NCI-H226 (cell line): ENCODE measurements at regions not wholly inside any gene's neighbourhood (a gene's known extent, or its start where the extent isn't known, plus 50 kb on each side); places are given as distances from the start of the nearest gene placed in this dataset.
"Not testable (repeated sequence)": the region's sequence is repeated elsewhere in the genome, so short reads cannot be mapped to it uniquely, and the experiment has no call there.

Experiments used
- DNase-seq: peaks from one replicate; pipeline ENCODE4 v3.0.0-alpha.2; 2015

DNA sequence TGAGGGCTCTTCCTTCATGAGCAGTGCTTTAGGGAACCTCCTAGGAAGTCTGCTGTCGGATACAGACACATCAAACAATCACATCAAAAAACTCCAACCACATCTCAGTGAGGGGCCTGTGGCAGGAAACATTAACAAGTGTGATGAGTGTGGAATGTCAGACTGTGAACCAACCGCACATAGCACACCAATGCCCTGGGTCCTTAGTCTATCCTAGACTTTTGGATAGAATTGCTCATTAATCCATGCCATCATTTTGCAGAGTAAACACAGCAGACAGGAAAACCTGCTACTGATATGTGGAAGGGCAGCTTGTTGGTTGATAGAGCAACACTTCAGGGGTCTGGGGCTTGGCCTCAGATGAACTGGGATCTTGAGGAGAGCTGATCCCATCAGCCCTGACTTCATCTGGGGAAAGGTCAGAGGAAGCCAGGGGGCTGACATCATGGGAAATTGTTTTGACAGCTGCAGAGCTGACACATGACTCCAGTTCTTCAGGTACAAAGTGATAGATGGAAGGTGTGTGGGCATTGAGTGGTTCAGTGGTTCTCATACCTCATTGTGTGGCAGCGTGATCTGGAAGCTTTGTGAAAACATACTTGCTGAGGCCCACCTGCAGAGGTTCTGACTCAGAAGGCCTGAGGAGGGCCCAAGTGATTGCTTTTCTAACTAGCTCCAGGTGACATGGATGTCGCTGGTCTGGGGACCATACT lies 193.3 kb downstream of the DIRAS2 start:
- DNase-seq: no peak

DNA sequence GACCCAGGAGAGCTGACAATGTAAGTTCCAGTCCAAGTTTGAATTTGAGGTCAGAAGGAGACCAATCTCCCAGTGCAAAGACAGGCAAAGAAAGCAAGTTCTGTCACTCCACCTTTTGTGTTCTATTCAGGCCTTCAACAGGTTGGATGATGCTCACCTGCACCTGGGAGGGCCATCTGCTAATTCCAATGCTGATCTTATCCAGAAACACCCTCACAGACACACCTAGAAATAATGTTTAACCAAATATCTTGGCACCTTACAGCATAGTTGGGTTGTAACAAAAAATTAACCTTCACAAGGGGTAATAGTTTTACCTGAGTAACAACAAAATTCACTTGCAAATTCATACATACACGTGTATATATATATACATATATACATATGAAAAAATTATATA lies 190.8 kb downstream of the DIRAS2 start:
- no peak for DNase-seq

DNA sequence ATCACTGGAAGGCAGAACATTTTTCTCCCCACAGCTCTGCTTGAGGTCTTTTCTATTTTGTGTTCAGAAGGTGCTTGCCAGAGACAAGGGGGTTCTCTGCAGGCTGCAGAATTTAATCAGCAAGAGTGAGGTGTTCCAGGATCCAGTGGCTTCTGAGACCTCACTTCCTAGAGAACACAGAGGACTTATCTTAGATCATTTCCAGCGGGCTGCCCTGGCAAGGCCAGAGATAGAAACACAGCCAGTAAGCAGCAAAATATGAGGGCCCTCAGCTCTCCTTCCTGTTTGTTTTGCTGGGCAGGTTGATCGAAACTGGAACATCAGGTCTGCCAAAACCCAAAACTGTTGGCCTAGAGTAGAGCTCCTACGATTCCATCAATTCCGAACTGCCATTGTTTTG lies 187.3 kb downstream of the DIRAS2 start:
- no peak for DNase-seq

DNA sequence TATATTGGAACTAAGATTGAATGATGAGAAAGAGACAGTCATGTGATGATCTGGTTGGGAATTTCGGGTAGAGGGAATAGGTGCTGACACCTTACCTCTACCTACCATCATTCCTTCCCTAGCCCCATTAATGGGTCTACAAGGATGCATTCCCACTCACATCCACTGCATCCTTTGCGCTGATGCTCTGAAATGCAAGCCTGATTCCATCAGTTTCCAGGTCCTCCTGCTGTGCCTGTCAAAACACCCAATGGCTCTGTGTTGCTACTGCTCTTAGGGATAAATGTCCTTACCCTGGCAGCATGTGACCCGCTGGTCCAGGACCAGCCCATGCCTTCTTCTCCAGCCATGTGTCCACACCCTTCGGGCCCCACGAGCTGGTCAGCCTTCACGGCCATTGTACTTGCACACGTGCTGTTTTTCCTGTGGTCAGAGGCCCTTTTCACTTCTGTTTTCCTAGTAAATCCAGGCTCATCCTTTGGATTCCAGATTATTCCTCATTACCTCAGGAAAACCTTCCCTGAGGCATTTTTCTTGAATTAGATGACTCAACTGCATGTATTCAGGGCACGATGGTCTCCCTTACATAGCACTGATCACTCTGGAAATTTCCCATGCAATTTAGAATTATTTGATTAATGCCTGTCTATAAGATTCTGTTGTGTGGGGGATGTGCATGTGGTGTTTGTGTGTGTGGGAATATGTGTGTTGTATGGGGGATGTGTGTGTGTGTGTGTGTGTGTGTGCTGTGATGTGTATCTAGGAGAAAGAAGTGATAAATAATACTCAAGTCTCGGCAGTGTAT lies 185.0 kb downstream of the DIRAS2 start:
- DNase-seq: no peak

DNA sequence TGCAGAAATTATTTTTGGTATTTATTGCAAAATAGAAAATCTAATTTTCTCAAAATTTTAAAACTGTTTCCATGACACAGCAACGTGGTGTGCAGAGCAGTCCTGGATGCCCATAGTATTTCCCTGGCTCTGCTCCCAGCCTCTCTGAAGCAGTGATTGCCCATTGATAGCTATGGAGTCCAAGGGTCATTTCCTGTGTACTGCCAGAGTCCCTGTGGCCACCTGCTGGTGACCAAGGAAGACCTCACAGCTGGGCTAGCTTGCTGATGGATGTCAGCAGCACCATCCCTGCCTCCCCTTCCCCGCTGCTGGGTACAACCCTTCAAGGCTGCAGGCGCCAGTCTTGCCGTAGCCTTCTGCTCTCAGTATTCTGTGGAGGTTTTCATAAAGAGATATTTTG lies 184.1 kb downstream of the DIRAS2 start:
- DNase-seq: no peak

- DNase-seq: no peak
These were observed 183.3 kb downstream of the DIRAS2 start for GRCh38 chr9:90459321-90459720.

DNA sequence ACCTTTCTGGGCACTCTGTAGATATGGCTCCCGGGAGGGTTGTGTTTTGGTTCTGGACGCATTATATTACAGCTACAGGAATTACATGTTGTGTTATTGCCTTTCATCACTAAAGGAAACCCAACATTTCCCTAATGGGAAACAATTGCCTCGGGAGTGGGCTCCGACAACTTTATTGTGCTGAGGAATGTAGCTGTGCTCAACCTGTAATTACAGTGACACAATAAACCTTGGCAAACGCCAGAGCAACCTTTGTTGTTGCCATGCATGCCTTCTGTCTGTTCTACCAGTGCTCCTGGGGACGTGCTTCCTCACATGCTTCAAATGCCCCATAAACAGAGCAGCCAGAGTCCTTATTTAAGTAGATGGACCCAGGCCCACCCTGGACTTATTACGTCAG lies 182.4 kb downstream of the DIRAS2 start:
- no peak for DNase-seq

- DNase-seq: no peak
These were observed 177.6 kb downstream of the DIRAS2 start for GRCh38 chr9:90464978-90465377.

GRCh38 chr9:90466441-90466840 lies 176.2 kb downstream of the DIRAS2 start:
- no peak for DNase-seq

DNA sequence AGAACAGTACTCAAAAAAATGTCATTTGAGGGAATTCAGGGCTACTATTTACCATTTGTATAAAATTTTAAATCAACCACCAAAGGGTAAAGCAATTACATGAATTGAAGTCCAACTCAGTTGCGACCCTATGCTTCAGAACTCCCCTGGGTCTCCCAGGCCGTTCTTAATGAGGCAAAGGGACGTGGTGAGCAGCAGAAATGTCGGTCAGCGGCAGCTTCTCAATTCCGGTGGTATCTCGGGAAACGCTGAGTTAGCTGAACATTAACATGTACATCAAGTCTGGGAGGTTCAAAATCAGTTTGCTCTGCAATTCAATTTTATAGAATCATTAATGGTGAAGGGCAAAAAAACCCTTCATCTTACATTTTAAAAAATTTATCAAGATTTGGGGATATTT lies 173.2 kb downstream of the DIRAS2 start:
- DNase-seq: no peak

GRCh38 chr9:90469865-90470387 lies 172.7 kb downstream of the DIRAS2 start:
- DNase-seq: no peak

GRCh38 chr9:90476058-90476457 lies 166.6 kb downstream of the DIRAS2 start:
- no peak for DNase-seq

- no peak for DNase-seq
These were observed 165.1 kb downstream of the DIRAS2 start for GRCh38 chr9:90477535-90477934.

DNA sequence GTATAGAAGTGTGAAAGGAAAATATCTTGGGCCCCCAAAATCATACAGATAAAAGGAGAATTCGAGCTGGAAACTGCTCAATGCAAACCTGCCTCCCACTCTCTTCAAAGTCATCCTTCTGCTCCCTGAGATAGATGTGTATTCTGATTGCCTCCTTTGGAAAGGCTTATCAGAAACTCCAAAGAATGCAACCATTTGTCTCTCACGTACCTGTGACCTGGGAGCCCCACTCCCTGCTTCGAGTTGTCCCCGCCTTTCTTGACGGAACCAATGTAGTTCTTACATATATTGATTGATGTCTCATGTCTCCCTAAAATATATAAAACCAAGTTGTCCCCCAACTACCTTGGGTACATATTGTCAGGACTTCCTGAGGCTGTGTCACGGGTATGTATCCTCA lies 163.8 kb downstream of the DIRAS2 start:
- DNase-seq: no peak

GRCh38 chr9:90485028-90485427 lies 157.6 kb downstream of the DIRAS2 start:
- DNase-seq: no peak

GRCh38 chr9:90489066-90489465 lies 153.6 kb downstream of the DIRAS2 start:
- DNase-seq: no peak

DNA sequence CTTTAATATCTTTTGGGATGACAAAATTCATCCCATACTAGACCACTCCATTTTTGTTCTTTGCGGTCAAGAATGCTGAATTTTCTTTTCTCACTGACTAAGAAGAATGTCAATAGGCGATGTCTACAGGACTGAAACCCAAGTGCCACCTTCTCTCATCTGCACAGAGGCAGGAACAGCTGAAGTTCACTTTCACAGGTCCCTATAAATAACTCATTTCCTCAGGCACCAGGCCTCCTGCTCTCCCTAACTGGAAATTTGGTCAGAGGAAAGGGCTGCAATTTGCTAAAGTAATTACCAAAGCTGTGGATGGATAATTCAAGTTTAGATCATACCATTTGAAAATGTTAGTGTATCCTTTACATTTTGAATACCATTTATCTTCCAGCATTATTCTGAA lies 142.9 kb downstream of the DIRAS2 start:
- DNase-seq: no peak

DNA sequence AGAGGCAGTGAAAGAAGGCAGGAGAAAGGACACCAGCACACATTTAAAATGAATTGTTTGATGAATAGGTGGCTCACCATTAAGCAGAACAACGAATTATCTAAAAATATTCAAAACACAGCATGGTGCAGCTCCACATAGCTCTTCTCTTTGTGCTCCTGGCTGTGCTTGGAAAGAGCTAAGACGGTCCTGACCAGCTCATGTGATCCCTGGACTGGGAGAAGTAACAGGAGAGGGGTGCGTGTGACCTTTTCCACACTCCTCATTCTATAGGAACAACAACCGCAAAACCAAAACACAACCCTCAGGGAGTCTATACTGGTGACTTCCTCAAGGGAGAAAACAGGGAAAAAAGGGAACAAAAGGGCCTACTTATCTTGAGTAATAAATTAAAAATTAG lies 140.5 kb downstream of the DIRAS2 start:
- DNase-seq: no peak

GRCh38 chr9:90504486-90504885 lies 138.1 kb downstream of the DIRAS2 start:
- DNase-seq: no peak

DNA sequence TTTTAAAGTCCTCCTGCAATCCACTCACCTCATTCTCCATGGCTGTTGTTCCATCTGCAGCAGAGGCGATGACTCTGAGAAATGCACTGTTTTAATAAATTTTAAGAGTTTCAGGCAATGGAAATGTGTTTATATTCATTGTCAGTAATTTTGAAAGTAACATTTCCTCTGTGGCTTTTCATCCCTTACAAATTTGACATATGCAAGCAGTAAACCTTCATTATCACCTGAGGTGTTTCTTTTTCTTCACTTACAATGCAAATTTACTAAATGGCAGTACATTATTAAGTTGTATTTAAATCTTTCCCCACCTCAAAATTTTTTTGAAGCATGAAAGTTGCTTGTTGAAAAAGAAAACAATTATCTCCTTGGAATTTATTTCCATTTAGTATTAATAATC lies 136.9 kb downstream of the DIRAS2 start:
- DNase-seq: no peak

GRCh38 chr9:90506402-90506801 lies 136.2 kb downstream of the DIRAS2 start:
- not testable (repeated sequence) for DNase-seq

DNA sequence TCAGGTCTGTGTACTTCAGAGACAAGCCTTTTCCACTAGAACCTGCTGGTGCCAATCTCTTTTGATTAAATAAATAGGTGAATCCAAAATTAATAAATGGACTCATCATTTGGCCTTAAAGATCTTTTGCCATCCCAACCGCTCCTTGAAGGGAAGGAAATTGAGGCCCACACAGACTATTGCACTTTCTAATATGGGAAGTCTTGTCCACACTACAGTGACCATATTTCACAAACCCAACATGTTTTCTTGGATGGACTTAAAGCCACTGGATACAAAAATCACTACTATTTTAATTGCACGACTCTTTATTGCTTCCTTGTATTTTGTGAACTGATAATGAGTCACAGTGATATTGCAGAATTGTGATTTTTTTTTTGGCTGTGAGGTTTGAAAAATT lies 135.0 kb downstream of the DIRAS2 start:
- DNase-seq: no peak

DNA sequence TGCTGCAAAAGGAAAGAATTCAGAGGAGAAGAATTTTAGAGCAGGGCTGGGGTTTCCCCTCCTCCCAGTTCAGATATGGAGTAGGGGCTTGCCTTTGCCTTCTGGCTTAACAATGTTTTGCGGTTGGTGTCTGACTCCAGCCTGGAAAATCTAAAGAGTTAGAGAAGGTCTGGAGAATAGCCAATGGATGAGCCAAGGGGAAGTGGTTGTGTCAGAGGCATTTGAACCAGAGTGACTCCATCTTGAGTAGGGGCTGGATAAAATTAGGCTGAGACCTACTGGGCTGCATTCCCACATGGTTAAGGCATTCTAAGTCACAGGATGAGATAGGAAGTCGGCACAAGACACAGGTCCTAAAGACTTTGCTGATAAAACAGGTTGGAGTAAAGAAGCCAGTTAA lies 133.7 kb downstream of the DIRAS2 start:
- DNase-seq: no peak

DNA sequence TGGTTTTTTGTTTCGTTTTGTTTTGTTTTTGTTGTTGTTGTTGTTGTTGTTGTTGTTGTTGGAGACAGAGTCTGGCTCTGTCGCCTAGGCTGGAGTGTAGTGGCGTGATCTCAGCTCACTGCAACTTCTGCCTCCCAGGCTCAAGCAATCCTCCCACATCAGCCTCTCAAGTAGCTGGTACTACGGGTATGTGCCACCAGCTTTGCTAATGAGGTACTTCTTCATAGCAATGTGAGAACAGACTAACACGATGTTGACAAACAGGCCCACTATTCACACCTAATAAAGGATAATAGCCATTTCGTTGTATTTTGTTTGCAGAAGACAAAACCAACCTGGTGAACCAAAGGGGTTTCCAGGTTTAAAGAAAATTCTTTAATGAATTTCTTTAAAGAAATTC lies 130.9 kb downstream of the DIRAS2 start:
- DNase-seq: no peak
